ENCODE measurements at regions not wholly inside any gene's neighbourhood (a gene's known extent, or its start where the extent isn't known, plus 50 kb on each side); places are given as distances from the start of the nearest gene placed in this dataset.
"Not testable (repeated sequence)": the region's sequence is repeated elsewhere in the genome, so short reads cannot be mapped to it uniquely, and the experiment has no call there.

- H3K27me3 Mint-ChIP-seq, result no peaks in the 10 kb centered on the region
- H3K4me3 Mint-ChIP-seq, result no peak overlapping the region
- no peaks in the 10 kb centered on the region for H3K9me3 Mint-ChIP-seq
- no peaks in the 10 kb centered on the region for H3K4me1 Mint-ChIP-seq (ENCODE audit: low read depth)
- H3K36me3 Mint-ChIP-seq (ENCODE audit: low read depth), result no peaks in the 10 kb centered on the region
- H3K27ac Mint-ChIP-seq, result no peak overlapping the region
Observed at GRCh38 chr14:53620890-53621289, 335.7 kb downstream of the BMP4 start.

GRCh38 chr14:53620317-53620716 lies 336.3 kb downstream of the BMP4 start:
- Mint-ChIP-seq H3K4me1 (ENCODE audit: low read depth) (no peaks in the 10 kb centered on the region), H3K27ac (no peak overlapping the region), H3K9me3 (no peaks in the 10 kb centered on the region), H3K4me3 (no peak overlapping the region), H3K27me3 (no peaks in the 10 kb centered on the region), H3K36me3 (ENCODE audit: low read depth) (no peaks in the 10 kb centered on the region)

DNA sequence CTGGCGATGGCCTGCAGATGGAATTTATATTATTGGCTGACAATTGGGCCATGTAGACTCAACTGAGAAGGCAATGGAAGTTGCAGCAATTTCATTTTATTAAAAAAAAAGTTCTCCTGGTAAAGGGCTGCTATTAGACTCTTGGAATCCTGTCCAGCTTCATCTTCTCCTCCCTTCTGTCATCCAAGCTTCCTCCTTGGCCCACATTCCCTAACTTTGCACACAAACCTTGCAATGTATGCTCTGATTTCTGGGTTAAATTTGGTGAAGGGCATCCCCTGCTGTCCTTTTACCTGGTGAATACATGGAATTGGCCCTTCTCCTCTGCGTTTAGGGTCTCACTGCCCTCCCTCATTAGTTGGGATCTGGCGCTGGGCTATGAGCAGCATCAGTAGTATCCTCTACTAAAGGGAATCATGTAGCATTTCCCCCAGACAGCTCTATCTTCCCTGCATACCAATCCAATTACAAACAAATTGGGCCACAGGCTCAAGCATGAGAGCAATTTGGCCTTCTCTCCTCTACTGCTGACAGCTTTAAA lies 336.9 kb downstream of the BMP4 start:
- Mint-ChIP-seq H3K27me3 (no peaks in the 10 kb centered on the region), H3K9me3 (no peaks in the 10 kb centered on the region), H3K4me3 (no peak overlapping the region), H3K4me1 (ENCODE audit: low read depth) (no peaks in the 10 kb centered on the region), H3K27ac (no peak overlapping the region), H3K36me3 (ENCODE audit: low read depth) (no peaks in the 10 kb centered on the region)

DNA sequence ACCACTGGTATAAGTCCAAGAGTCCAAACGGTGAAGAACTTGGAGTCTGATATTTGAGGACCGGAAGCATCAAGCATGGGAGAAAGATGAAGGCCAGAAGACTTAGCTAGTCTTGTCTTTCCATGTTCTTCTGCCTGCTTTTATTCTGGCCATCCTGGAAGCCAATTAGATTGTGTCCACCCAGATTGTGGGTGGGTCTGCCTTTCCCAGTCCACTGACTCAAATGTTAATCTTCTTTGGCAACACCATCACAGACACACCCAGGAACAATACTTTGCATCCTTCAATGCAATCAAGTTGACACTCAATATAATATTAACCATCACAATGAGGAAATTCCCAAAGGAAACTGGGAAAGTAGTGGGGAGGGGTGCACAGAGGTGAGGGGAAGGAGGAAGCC lies 340.1 kb downstream of the BMP4 start:
- not testable (repeated sequence) for H3K36me3 Mint-ChIP-seq (ENCODE audit: low read depth); H3K27me3 Mint-ChIP-seq; H3K4me3 Mint-ChIP-seq; H3K27ac Mint-ChIP-seq; H3K9me3 Mint-ChIP-seq; H3K4me1 Mint-ChIP-seq (ENCODE audit: low read depth)

DNA sequence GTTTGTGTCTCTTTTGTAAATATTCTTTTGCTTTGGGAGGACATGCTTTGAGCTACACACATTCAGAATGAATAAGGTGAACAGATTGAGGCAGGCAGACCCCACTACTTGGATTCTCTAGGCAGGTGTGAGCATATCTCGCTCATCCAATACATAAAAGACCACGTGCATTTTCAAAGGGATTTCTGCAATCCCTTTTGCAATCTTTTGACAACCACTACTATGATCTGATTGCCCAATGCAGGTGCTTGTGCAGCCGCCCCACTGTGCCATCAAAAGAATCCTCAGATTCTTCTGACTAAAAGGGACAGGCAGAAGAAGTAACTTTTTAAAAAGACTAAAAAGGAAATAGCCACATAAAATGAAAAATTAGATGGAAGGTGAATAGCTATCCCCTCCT lies 341.4 kb downstream of the BMP4 start:
- Mint-ChIP-seq H3K4me3 (no peak overlapping the region), H3K27me3 (no peaks in the 10 kb centered on the region), H3K27ac (no peak overlapping the region), H3K9me3 (no peaks in the 10 kb centered on the region), H3K4me1 (ENCODE audit: low read depth) (peaks cover 4% of the 10 kb centered on the region), H3K36me3 (ENCODE audit: low read depth) (no peaks in the 10 kb centered on the region)

GRCh38 chr14:53613404-53614253 lies 343.0 kb downstream of the BMP4 start:
- peaks cover 4% of the 10 kb centered on the region for H3K4me1 Mint-ChIP-seq (ENCODE audit: low read depth)
- no peaks in the 10 kb centered on the region for H3K36me3 Mint-ChIP-seq (ENCODE audit: low read depth)
- H3K4me3 Mint-ChIP-seq, result peak overlapping the region; percentile 2
- peak overlapping the region; percentile 66 for H3K27ac Mint-ChIP-seq
- H3K9me3 Mint-ChIP-seq, result no peaks in the 10 kb centered on the region
- H3K27me3 Mint-ChIP-seq, result no peaks in the 10 kb centered on the region

DNA sequence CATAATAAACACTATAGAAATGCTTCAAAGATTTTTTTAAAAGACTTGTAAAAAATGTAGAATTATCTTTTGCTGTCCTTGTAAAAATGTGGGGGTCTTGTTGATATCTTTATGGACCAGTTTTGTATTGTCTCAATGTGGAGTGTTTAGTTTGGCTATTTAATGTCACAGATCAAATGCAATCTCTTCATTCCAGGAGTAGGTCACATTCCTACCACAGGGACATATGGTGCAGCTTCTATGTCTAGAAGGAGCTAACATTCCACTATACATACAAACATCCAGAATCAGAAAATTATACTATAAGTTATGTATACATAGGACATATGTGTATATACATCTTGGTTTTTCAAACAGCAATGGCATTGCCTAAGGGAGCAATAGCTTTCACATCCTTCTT lies 345.7 kb downstream of the BMP4 start:
- Mint-ChIP-seq H3K27ac (no peak overlapping the region), H3K4me3 (no peak overlapping the region), H3K4me1 (ENCODE audit: low read depth) (peaks cover 4% of the 10 kb centered on the region), H3K36me3 (ENCODE audit: low read depth) (no peaks in the 10 kb centered on the region), H3K27me3 (no peaks in the 10 kb centered on the region), H3K9me3 (no peaks in the 10 kb centered on the region)

DNA sequence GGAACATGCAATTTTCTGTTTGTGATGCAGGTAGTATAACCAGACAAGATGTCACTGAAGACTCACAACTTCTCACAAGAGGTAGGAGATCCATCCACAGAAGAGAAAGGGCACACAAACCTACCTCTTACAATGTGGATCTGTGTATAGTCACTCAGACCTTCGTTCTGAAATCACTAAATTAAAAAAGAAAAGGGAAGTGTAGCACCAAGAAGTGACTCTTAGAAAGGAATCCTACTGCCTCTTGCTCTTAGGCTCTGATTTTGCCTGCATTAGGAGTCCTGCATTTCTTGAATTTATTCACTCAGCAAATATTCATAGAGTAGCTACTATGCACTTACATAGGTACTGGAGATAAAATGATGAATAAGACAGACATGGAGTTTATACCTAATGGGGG lies 347.6 kb downstream of the BMP4 start:
- Mint-ChIP-seq H3K4me3 (no peak overlapping the region), H3K4me1 (ENCODE audit: low read depth) (peaks cover 3% of the 10 kb centered on the region), H3K36me3 (ENCODE audit: low read depth) (no peaks in the 10 kb centered on the region), H3K27ac (no peak overlapping the region), H3K9me3 (no peaks in the 10 kb centered on the region), H3K27me3 (no peaks in the 10 kb centered on the region)

DNA sequence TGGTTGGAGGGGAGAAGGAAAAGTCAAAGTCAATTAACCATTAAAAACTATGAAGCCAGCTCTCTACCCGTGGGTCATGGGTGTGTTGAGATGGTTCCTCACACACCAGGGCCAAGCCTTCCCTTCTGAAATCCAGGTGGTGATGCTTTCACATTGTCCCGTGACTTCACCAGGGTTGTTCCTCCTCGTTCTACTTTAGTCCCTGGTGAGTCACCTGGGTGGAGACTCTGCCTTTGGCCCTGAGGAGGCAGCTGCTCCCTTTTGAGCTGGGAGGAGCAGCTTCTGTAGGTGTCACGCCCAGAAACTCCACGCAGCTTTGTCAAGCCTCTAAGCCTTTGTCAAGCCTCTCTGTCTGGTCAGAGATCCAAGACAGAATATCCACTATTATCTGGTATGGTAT lies 348.3 kb downstream of the BMP4 start:
- H3K27ac Mint-ChIP-seq, result no peak overlapping the region
- no peak overlapping the region for H3K4me3 Mint-ChIP-seq
- no peaks in the 10 kb centered on the region for H3K9me3 Mint-ChIP-seq
- no peaks in the 10 kb centered on the region for H3K36me3 Mint-ChIP-seq (ENCODE audit: low read depth)
- no peaks in the 10 kb centered on the region for H3K4me1 Mint-ChIP-seq (ENCODE audit: low read depth)
- no peaks in the 10 kb centered on the region for H3K27me3 Mint-ChIP-seq

DNA sequence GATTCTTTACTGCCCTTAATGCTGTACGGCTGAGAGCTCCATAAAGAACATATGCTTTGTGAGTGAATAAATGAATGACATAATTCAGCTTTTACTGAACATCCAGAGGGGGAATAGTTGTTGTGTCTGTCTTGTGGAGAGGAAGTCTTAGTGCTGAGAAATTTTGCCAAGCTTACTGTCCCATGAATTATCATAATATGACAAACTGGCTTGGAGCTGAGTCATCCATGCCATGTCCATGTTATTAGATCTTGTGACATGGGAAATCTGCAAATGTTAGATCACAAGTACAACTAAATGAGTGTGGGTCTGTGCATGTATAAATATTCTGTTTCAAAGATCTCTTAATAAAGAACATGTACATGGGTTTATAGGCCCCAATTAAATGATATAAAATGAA lies 350.4 kb downstream of the BMP4 start:
- H3K4me3 Mint-ChIP-seq, result no peak overlapping the region
- H3K9me3 Mint-ChIP-seq, result peaks cover 5% of the 10 kb centered on the region
- no peaks in the 10 kb centered on the region for H3K4me1 Mint-ChIP-seq (ENCODE audit: low read depth)
- H3K36me3 Mint-ChIP-seq (ENCODE audit: low read depth), result no peaks in the 10 kb centered on the region
- H3K27ac Mint-ChIP-seq, result no peak overlapping the region
- H3K27me3 Mint-ChIP-seq, result no peaks in the 10 kb centered on the region

DNA sequence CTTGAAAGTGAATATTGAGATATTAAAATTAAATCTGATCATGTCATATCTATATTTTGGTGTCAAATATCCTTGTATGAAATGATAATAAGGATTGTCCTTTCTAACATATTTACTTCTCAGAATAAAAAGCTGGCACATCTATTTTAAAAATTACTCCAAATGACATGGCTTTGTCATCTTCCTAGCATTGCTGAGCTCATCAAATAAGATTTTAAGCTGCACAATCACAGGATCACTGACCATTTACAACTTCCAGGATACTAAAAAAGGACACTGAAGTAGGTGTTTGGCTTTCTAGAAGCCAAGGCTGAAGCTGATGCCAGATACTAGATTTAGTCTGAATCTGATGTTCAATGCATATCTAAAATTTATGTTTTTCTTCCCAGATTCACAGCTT lies 351.1 kb downstream of the BMP4 start:
- Mint-ChIP-seq H3K4me1 (ENCODE audit: low read depth) (no peaks in the 10 kb centered on the region), H3K9me3 (peaks cover 5% of the 10 kb centered on the region), H3K36me3 (ENCODE audit: low read depth) (no peaks in the 10 kb centered on the region), H3K27me3 (no peaks in the 10 kb centered on the region), H3K27ac (no peak overlapping the region), H3K4me3 (no peak overlapping the region)

GRCh38 chr14:53603994-53604393 lies 352.6 kb downstream of the BMP4 start:
- no peaks in the 10 kb centered on the region for H3K36me3 Mint-ChIP-seq (ENCODE audit: low read depth)
- H3K27me3 Mint-ChIP-seq, result no peaks in the 10 kb centered on the region
- no peak overlapping the region for H3K4me3 Mint-ChIP-seq
- H3K9me3 Mint-ChIP-seq, result peaks cover 5% of the 10 kb centered on the region
- H3K4me1 Mint-ChIP-seq (ENCODE audit: low read depth), result no peaks in the 10 kb centered on the region
- H3K27ac Mint-ChIP-seq, result no peak overlapping the region

DNA sequence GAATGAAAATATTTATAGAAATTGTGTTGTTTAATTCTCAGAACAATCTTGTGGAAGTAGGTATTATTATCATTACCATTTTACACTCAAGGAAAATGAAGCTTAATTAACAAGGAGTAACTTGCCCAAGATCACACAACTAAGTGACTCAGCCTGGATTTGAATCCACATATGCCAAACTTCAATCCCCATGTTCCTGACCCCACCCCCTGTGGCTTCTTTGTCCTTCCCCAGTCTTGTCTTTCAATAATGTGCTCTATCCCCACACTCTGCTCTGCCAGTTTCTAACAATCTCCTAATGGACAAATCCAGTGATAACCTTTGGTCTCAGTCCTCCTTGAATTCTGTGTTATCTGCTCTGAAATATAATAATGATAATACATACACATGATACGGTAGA lies 355.2 kb downstream of the BMP4 start:
- Mint-ChIP-seq H3K27me3 (no peaks in the 10 kb centered on the region), H3K36me3 (ENCODE audit: low read depth) (no peaks in the 10 kb centered on the region)

DNA sequence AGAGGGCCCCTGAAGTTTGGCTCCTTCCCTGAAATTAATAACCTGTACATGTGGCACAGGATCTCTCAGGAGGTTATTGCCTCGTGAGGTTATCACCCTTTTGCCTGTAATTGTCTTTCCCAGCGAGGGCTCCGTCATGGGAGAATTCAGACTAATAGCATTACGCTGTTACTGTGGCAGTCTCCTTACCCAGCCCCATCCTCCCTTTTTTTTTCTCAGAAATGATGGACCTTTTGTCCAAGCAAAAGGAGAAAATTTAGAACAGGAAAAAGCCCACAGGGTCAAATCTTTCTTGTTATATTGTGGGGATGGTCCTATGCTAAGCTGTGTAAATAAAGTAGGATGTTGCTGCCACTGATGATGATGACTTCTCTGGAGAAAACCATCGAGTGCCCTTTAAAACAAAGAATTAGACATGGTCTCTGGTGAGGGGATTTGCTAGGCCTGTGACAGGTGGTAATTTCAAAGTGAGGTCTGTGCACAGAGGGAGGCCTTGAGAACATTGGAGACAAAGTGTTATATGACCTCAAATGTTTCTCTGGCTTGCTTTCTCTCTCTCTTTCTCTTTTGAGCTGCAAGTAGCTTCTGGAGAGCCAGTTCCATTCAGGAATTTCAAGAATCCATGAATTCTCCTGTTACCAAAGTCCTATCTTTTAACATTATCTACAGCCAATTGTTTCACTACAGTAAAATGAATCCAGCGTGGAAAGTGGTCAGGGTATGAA lies 357.2 kb downstream of the BMP4 start:
- no peaks in the 10 kb centered on the region for H3K36me3 Mint-ChIP-seq (ENCODE audit: low read depth)
- H3K4me3 Mint-ChIP-seq, result no peak overlapping the region
- no peaks in the 10 kb centered on the region for H3K4me1 Mint-ChIP-seq (ENCODE audit: low read depth)
- H3K9me3 Mint-ChIP-seq, result peaks cover 5% of the 10 kb centered on the region
- no peak overlapping the region for H3K27ac Mint-ChIP-seq
- H3K27me3 Mint-ChIP-seq, result no peaks in the 10 kb centered on the region

More for the DNA sequence above, 355.2 kb downstream of the BMP4 start:
- Mint-ChIP-seq H3K4me3 (no peak overlapping the region), H3K4me1 (ENCODE audit: low read depth) (no peaks in the 10 kb centered on the region), H3K9me3 (peaks cover 5% of the 10 kb centered on the region), H3K27ac (no peak overlapping the region)

- H3K4me3 Mint-ChIP-seq, result no peak overlapping the region
- no peaks in the 10 kb centered on the region for H3K4me1 Mint-ChIP-seq (ENCODE audit: low read depth)
- no peaks in the 10 kb centered on the region for H3K27me3 Mint-ChIP-seq
Observed at GRCh38 chr14:53596853-53597525, 359.6 kb downstream of the BMP4 start.

More at GRCh38 chr14:53596853-53597525, 359.6 kb downstream of the BMP4 start:
- H3K27ac Mint-ChIP-seq, result no peak overlapping the region
- peaks cover 4% of the 10 kb centered on the region for H3K9me3 Mint-ChIP-seq
- no peaks in the 10 kb centered on the region for H3K36me3 Mint-ChIP-seq (ENCODE audit: low read depth)

All from stimulated activated naive CD8-positive, alpha-beta T cell treated with anti-CD3 and anti-CD28 coated beads, Interleukin-15, Interleukin-2, amounts not matched to agents 100 ng/mL and 50 ng/mL, for 24 hours (primary cell).